B cell (primary cell): ENCODE measurements at regions not wholly inside any gene's neighbourhood (a gene's known extent, or its start where the extent isn't known, plus 50 kb on each side); places are given as distances from the start of the nearest gene placed in this dataset.

Source experiments
- ATAC-seq: fragments of 200-7000 bp; cut with Tn5 transposase; one replicate; pipeline ENCODE4 v1.10.0; 2021; ENCODE audit warnings: low read depth, mild to moderate bottlenecking, moderate number of reproducible peaks, moderate library complexity
- CTCF ChIA-PET: fragments of 350-600 bp; sonication (Branson Sonifier 250); formaldehyde crosslinking; loops from one replicate; lab custom pipeline; 2021; ENCODE audit warnings: antibody characterized with exemption, inconsistent platforms; lab: Charles Lee
- POLR2A ChIA-PET: fragments of 350-600 bp; sonication (Branson Sonifier 250); formaldehyde crosslinking; loops from one replicate; lab custom pipeline; 2021; ENCODE audit warnings: antibody characterized with exemption; lab: Charles Lee
- DNase-seq: peaks from one replicate; pipeline ENCODE4 v3.0.0; 2013
- H2AFZ ChIP-seq: 2 replicates; pipeline ENCODE4 v1.6.1; 2012; ENCODE audit warnings: mild to moderate bottlenecking, low read depth, low read length; ENCODE audit not compliant: insufficient read depth, poor library complexity, severe bottlenecking
- H3K27ac ChIP-seq, 2 donors: 1 replicate in 1 of 2; 2 replicates in 1 of 2; pipeline ENCODE4 v1.5.1; 2012 to 2013; ENCODE audit warnings: low read length in 2 of 2, mild to moderate bottlenecking in 2 of 2, moderate library complexity in 1 of 2
- H3K27me3 ChIP-seq, 4 experiments: fragments of 200-600 bp in 1 of 4; sonication (generic) in 1 of 4; replicated peaks in 1 of 4; 1 replicate in 2 of 4; 2 replicates in 2 of 4; pipeline versions ENCODE4 v1.6.1 to v1.7.0; 2013 to 2016; ENCODE audit warnings: low read length in 3 of 4, mild to moderate bottlenecking in 2 of 4, mixed read lengths in 1 of 4, moderate library complexity in 1 of 4; ENCODE audit not compliant: insufficient read depth in 4 of 4, control insufficient read depth in 3 of 4; ENCODE audit errors: control extremely low read depth in 1 of 4
- H3K36me3 ChIP-seq, 2 experiments: replicated peaks in 1 of 2; 1 replicate in 1 of 2; 2 replicates in 1 of 2; pipeline versions ENCODE4 v1.6.1 to v1.7.1; 2013; ENCODE audit warnings: low read length in 1 of 2; ENCODE audit not compliant: insufficient read depth in 2 of 2, control insufficient read depth in 1 of 2; ENCODE audit errors: control extremely low read depth in 1 of 2, extremely low read depth in 1 of 2
- H3K4me1 ChIP-seq, 2 donors: fragments of 200-600 bp in 1 of 2; sonication (generic) in 1 of 2; 1 replicate in 1 of 2; 2 replicates in 1 of 2; pipeline versions ENCODE4 v1.5.1 to v1.6.1; 2013 to 2017; ENCODE audit warnings: low read length in 2 of 2; ENCODE audit not compliant: control insufficient read depth in 2 of 2, insufficient read depth in 2 of 2
- H3K4me2 ChIP-seq: replicated peaks from 2 replicates; pipeline ENCODE3; 2012; ENCODE audit warnings: mild to moderate bottlenecking, low read depth, low read length; ENCODE audit not compliant: poor library complexity, severe bottlenecking
- H3K4me3 ChIP-seq, 5 experiments: fragments of 200-600 bp in 1 of 5; sonication (generic) in 1 of 5; 1 replicate in 3 of 5; 2 replicates in 2 of 5; pipeline versions ENCODE4 v1.5.1 to v1.7.0; 2011 to 2016; ENCODE audit warnings: low read length in 4 of 5, mild to moderate bottlenecking in 4 of 5, low read depth in 2 of 5, control low read depth in 1 of 5, moderate library complexity in 1 of 5; ENCODE audit not compliant: insufficient read depth in 1 of 5; ENCODE audit errors: control extremely low read depth in 1 of 5, extremely low read depth in 1 of 5
- H3K79me2 ChIP-seq: fragments of 200-600 bp; sonication (generic); one replicate; pipeline ENCODE4 v1.6.0; 2016; ENCODE audit warnings: low read length; ENCODE audit not compliant: control insufficient read depth, insufficient read depth
- H3K9ac ChIP-seq: fragments of 200-600 bp; sonication (generic); 2 replicates; pipeline ENCODE4 v1.6.1; 2017; ENCODE audit warnings: mild to moderate bottlenecking, low read length, moderate library complexity
- H3K9me3 ChIP-seq, 3 donors: one replicate each; pipeline versions ENCODE4 v1.6.1 to v1.7.1; 2013; ENCODE audit warnings: low read length in 2 of 3; ENCODE audit not compliant: control insufficient read depth in 2 of 3, insufficient read depth in 1 of 3; ENCODE audit errors: control extremely low read depth in 1 of 3
- H4K20me1 ChIP-seq: 2 replicates; pipeline ENCODE4 v1.6.0; 2012; ENCODE audit warnings: mild to moderate bottlenecking, low read length; ENCODE audit not compliant: insufficient read depth, control insufficient read depth, poor library complexity, severe bottlenecking
- H3K27ac Mint-ChIP-seq: one replicate; pipeline ENCODE4 v1.8.0; 2021; ENCODE audit warnings: mixed read lengths
- H3K27me3 Mint-ChIP-seq: one replicate; pipeline ENCODE4 v1.8.0; 2021; ENCODE audit warnings: mixed read lengths
- H3K4me1 Mint-ChIP-seq: one replicate; pipeline ENCODE4 v1.8.0; 2021; ENCODE audit warnings: mixed read lengths
- H3K4me3 Mint-ChIP-seq: one replicate; pipeline ENCODE4 v1.8.0; 2021; ENCODE audit warnings: mixed read lengths
- H3K9me3 Mint-ChIP-seq: one replicate; pipeline ENCODE4 v1.8.0; 2022; ENCODE audit warnings: mixed read lengths; ENCODE audit not compliant: insufficient read depth
- CTCF ChIP-seq: fragments of 200-600 bp; IDR thresholded peaks from one replicate; pipeline ENCODE4 v1.8.0; 2022; ENCODE audit warnings: antibody characterized with exemption, mild to moderate bottlenecking
- EZH2 ChIP-seq: IDR thresholded peaks from 2 replicates; pipeline ENCODE4 v1.6.1; 2012; ENCODE audit warnings: borderline replicate concordance, low read depth, mild to moderate bottlenecking, moderate library complexity, low read length; ENCODE audit not compliant: insufficient read depth, poor library complexity, severe bottlenecking
- WGBS: methylation state at CpG from one replicate; pipeline ENCODE4 v1.1.5; 2013; ENCODE audit warnings: missing lambda C conversion rate; ENCODE audit not compliant: insufficient coverage; 5-methylcytosine and 5-hydroxymethylcytosine counted together
- intact Hi-C: fragments of 100-400 bp; cut with micrococcal nuclease; formaldehyde crosslinking; loops from one replicate; pipeline ENCODE4 v1.10.0; 2022

- WGBS, result no CpG with 5 or more reads among the region's 3 CpGs
- Histone ChIP-seq H3K36me3 (no peaks in the 10 kb centered on the region), H3K9me3 (no peaks in the 10 kb centered on the region), H4K20me1 (no peaks in the 10 kb centered on the region), H3K9ac (no peak overlapping the region), H3K4me3 (no peak overlapping the region), H3K79me2 (no peaks in the 10 kb centered on the region), H3K4me2 (no peak overlapping the region), H3K27me3 (no peaks in the 10 kb centered on the region), H3K4me1 (no peaks in the 10 kb centered on the region), H2AFZ (no peak overlapping the region), H3K27ac (no peak overlapping the region)
- ChIA-PET POLR2A (no interaction called here), CTCF (no interaction called here)
- Mint-ChIP-seq H3K4me1 (no peaks in the 10 kb centered on the region), H3K27me3 (no peaks in the 10 kb centered on the region), H3K27ac (no peak overlapping the region), H3K9me3 (no peaks in the 10 kb centered on the region), H3K4me3 (no peak overlapping the region)
- ATAC-seq, result no peak
- intact Hi-C loops, result no loop called here
- TF ChIP-seq CTCF (no peak), EZH2 (no peak)
- no peak for DNase-seq
Measured at GRCh38 chrX:39760930-39761329, 336.8 kb downstream of the BCOR start.

GRCh38 chrX:39762266-39762841 is 335.4 kb downstream of the BCOR start:
- TF ChIP-seq CTCF (no peak), EZH2 (no peak)
- H3K27me3 ChIP-seq, result no peaks in the 10 kb centered on the region
- POLR2A ChIA-PET, result no interaction called here
- no peaks in the 10 kb centered on the region for H3K27me3 Mint-ChIP-seq
- H3K9me3 Mint-ChIP-seq, result no peaks in the 10 kb centered on the region
- no peak overlapping the region for H2AFZ ChIP-seq
- H3K27ac ChIP-seq, result no peak overlapping the region
- no peak overlapping the region for H3K4me2 ChIP-seq
- DNase-seq, result no peak
- no peaks in the 10 kb centered on the region for H4K20me1 ChIP-seq
- ATAC-seq, result no peak
- H3K36me3 ChIP-seq, result no peaks in the 10 kb centered on the region
- H3K4me1 ChIP-seq, result no peaks in the 10 kb centered on the region
- intact Hi-C loops, result no loop called here
- no peaks in the 10 kb centered on the region for H3K79me2 ChIP-seq
- no peak overlapping the region for H3K4me3 Mint-ChIP-seq
- CTCF ChIA-PET, result no interaction called here
- H3K9me3 ChIP-seq, result no peaks in the 10 kb centered on the region
- no peak overlapping the region for H3K9ac ChIP-seq
- H3K27ac Mint-ChIP-seq, result no peak overlapping the region
- no peak overlapping the region for H3K4me3 ChIP-seq
- no peaks in the 10 kb centered on the region for H3K4me1 Mint-ChIP-seq
- WGBS, result 100% methylated on average over 1 of the region's 5 CpGs
